K562 (cell line): ENCODE measurements at regions not wholly inside any gene's neighbourhood (a gene's known extent, or its start where the extent isn't known, plus 50 kb on each side); places are given as distances from the start of the nearest gene placed in this dataset.

Experiments used
- ESRRA ChIP-seq: fragments of 450-650 bp; IDR thresholded peaks from 2 replicates; pipeline ENCODE4 v1.6.1; 2014; ENCODE audit warnings: low read depth, mild to moderate bottlenecking, moderate library complexity, borderline replicate concordance
- TBP ChIP-seq: optimal IDR thresholded peaks from 2 replicates; pipeline ENCODE3; 2011; ENCODE audit warnings: low read depth, low read length, improper control_type of control experiment
- ZBTB49 ChIP-seq: sonication (generic); formaldehyde crosslinking; IDR thresholded peaks from 2 replicates; pipeline ENCODE4 v1.8.0; 2022; ENCODE audit warnings: missing genetic modification reagents, mild to moderate bottlenecking, borderline replicate concordance
- ZFP30 ChIP-seq: fragments of 250-450 bp; sonication (Bioruptor Pico); IDR thresholded peaks from 2 replicates; pipeline ENCODE4 v1.8.0; 2022; ENCODE audit warnings: moderate library complexity, mild to moderate bottlenecking, inconsistent platforms, borderline replicate concordance

GRCh38 chr18:29169599-29169998 is 992.7 kb upstream of the CDH2 start:
- TF ChIP-seq ESRRA (no peak), ZBTB49 (no peak), TBP (no peak), ZFP30 (no peak)
